Suprapubic skin (tissue), 3 donors: ENCODE measurements at regions not wholly inside any gene's neighbourhood (a gene's known extent, or its start where the extent isn't known, plus 50 kb on each side); places are given as distances from the start of the nearest gene placed in this dataset.

ENCODE experiments used
- CTCF ChIP-seq, 2 donors: fragments of 200-600 bp in 1 of 2; fragments of 450-650 bp in 1 of 2; sonication (generic) in 1 of 2; IDR thresholded peaks; one replicate each; pipeline ENCODE4 v1.5.1; 2016 to 2019; ENCODE audit warnings: antibody characterized with exemption in 2 of 2, mild to moderate bottlenecking in 1 of 2, moderate library complexity in 1 of 2
- POLR2AphosphoS5 ChIP-seq, 3 donors: sonication (generic); formaldehyde crosslinking; IDR thresholded peaks; one replicate each; pipeline ENCODE4 v1.6.1; 2017; ENCODE audit warnings: antibody characterized with exemption in 3 of 3

- no peak for TF ChIP-seq POLR2AphosphoS5 (IDR thresholded peaks at IDR 0.05)
- TF ChIP-seq CTCF (IDR thresholded peaks at IDR 0.05) = no peak
Observed at GRCh38 chr20:7240490-7240889, 473.0 kb downstream of the BMP2 start.
